ENCODE measurements at regions not wholly inside any gene's neighbourhood (a gene's known extent, or its start where the extent isn't known, plus 50 kb on each side); places are given as distances from the start of the nearest gene placed in this dataset.

DNA sequence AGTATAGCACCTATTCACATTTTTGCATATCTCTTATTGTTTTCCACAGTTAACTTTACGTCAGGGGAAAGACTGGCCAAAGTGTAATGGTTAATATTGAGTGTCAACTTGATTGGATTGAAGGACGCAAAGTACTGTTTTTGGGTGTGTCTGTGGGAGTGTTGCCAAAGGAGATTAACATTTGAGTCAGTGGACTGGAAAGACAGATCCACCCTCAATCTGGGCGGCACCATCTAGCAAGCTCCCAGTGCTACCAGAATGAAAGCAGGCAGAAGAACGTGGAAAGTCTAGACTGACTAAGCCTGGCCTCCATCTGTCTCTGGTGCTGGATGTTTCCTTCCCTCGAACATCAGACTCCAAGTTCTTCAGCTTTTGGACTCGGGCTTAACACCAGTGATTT is 1900.7 kb upstream of the RAG2 start:
- ChIA-PET POLR2A (no interaction called here), CTCF (no interaction called here)
- H3K4me3 Mint-ChIP-seq: no peak overlapping the region
- peaks cover 46% of the 10 kb centered on the region for H3K36me3 Mint-ChIP-seq
- TF ChIP-seq, protein P1, sequence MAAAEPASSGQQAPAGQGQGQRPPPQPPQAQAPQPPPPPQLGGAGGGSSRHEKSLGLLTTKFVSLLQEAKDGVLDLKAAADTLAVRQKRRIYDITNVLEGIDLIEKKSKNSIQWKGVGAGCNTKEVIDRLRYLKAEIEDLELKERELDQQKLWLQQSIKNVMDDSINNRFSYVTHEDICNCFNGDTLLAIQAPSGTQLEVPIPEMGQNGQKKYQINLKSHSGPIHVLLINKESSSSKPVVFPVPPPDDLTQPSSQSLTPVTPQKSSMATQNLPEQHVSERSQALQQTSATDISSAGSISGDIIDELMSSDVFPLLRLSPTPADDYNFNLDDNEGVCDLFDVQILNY (CRISPR knock-in tag; IDR thresholded peaks at IDR 0.05): no peak
- TF ChIP-seq, protein P2, sequence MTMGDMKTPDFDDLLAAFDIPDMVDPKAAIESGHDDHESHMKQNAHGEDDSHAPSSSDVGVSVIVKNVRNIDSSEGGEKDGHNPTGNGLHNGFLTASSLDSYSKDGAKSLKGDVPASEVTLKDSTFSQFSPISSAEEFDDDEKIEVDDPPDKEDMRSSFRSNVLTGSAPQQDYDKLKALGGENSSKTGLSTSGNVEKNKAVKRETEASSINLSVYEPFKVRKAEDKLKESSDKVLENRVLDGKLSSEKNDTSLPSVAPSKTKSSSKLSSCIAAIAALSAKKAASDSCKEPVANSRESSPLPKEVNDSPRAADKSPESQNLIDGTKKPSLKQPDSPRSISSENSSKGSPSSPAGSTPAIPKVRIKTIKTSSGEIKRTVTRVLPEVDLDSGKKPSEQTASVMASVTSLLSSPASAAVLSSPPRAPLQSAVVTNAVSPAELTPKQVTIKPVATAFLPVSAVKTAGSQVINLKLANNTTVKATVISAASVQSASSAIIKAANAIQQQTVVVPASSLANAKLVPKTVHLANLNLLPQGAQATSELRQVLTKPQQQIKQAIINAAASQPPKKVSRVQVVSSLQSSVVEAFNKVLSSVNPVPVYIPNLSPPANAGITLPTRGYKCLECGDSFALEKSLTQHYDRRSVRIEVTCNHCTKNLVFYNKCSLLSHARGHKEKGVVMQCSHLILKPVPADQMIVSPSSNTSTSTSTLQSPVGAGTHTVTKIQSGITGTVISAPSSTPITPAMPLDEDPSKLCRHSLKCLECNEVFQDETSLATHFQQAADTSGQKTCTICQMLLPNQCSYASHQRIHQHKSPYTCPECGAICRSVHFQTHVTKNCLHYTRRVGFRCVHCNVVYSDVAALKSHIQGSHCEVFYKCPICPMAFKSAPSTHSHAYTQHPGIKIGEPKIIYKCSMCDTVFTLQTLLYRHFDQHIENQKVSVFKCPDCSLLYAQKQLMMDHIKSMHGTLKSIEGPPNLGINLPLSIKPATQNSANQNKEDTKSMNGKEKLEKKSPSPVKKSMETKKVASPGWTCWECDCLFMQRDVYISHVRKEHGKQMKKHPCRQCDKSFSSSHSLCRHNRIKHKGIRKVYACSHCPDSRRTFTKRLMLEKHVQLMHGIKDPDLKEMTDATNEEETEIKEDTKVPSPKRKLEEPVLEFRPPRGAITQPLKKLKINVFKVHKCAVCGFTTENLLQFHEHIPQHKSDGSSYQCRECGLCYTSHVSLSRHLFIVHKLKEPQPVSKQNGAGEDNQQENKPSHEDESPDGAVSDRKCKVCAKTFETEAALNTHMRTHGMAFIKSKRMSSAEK (CRISPR knock-in tag; IDR thresholded peaks at IDR 0.05; ENCODE audit: borderline replicate concordance): no peak
- TF ChIP-seq OVOL2 (CRISPR knock-in tag; IDR thresholded peaks at IDR 0.05; ENCODE audit: borderline replicate concordance): no peak
- TF ChIP-seq, protein P3, sequence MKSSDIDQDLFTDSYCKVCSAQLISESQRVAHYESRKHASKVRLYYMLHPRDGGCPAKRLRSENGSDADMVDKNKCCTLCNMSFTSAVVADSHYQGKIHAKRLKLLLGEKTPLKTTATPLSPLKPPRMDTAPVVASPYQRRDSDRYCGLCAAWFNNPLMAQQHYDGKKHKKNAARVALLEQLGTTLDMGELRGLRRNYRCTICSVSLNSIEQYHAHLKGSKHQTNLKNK (CRISPR knock-in tag; IDR thresholded peaks at IDR 0.05): no peak
- no peak for TF ChIP-seq ETV6 (CRISPR knock-in tag; IDR thresholded peaks at IDR 0.05)
- TF ChIP-seq IRF2 (CRISPR knock-in tag; IDR thresholded peaks at IDR 0.05; ENCODE audit: borderline replicate concordance, low read depth): no peak
- TF ChIP-seq, protein P4, sequence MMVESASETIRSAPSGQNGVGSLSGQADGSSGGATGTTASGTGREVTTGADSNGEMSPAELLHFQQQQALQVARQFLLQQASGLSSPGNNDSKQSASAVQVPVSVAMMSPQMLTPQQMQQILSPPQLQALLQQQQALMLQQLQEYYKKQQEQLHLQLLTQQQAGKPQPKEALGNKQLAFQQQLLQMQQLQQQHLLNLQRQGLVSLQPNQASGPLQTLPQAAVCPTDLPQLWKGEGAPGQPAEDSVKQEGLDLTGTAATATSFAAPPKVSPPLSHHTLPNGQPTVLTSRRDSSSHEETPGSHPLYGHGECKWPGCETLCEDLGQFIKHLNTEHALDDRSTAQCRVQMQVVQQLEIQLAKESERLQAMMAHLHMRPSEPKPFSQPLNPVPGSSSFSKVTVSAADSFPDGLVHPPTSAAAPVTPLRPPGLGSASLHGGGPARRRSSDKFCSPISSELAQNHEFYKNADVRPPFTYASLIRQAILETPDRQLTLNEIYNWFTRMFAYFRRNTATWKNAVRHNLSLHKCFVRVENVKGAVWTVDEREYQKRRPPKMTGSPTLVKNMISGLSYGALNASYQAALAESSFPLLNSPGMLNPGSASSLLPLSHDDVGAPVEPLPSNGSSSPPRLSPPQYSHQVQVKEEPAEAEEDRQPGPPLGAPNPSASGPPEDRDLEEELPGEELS (CRISPR knock-in tag; IDR thresholded peaks at IDR 0.05): no peak
- TF ChIP-seq FOXJ3 (CRISPR knock-in tag; IDR thresholded peaks at IDR 0.05; ENCODE audit: borderline replicate concordance): no peak
- no peak for TF ChIP-seq TEAD4 (CRISPR knock-in tag; IDR thresholded peaks at IDR 0.05)
- TF ChIP-seq, protein P5, sequence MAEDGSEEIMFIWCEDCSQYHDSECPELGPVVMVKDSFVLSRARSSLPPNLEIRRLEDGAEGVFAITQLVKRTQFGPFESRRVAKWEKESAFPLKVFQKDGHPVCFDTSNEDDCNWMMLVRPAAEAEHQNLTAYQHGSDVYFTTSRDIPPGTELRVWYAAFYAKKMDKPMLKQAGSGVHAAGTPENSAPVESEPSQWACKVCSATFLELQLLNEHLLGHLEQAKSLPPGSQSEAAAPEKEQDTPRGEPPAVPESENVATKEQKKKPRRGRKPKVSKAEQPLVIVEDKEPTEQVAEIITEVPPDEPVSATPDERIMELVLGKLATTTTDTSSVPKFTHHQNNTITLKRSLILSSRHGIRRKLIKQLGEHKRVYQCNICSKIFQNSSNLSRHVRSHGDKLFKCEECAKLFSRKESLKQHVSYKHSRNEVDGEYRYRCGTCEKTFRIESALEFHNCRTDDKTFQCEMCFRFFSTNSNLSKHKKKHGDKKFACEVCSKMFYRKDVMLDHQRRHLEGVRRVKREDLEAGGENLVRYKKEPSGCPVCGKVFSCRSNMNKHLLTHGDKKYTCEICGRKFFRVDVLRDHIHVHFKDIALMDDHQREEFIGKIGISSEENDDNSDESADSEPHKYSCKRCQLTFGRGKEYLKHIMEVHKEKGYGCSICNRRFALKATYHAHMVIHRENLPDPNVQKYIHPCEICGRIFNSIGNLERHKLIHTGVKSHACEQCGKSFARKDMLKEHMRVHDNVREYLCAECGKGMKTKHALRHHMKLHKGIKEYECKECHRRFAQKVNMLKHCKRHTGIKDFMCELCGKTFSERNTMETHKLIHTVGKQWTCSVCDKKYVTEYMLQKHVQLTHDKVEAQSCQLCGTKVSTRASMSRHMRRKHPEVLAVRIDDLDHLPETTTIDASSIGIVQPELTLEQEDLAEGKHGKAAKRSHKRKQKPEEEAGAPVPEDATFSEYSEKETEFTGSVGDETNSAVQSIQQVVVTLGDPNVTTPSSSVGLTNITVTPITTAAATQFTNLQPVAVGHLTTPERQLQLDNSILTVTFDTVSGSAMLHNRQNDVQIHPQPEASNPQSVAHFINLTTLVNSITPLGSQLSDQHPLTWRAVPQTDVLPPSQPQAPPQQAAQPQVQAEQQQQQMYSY (CRISPR knock-in tag; IDR thresholded peaks at IDR 0.05): no peak
- TF ChIP-seq GRHL2 (CRISPR knock-in tag; IDR thresholded peaks at IDR 0.05; ENCODE audit: insufficient replicate concordance, severe bottlenecking): no peak
- TF ChIP-seq JUN (CRISPR knock-in tag; IDR thresholded peaks at IDR 0.05): no peak
- TF ChIP-seq, protein P6, sequence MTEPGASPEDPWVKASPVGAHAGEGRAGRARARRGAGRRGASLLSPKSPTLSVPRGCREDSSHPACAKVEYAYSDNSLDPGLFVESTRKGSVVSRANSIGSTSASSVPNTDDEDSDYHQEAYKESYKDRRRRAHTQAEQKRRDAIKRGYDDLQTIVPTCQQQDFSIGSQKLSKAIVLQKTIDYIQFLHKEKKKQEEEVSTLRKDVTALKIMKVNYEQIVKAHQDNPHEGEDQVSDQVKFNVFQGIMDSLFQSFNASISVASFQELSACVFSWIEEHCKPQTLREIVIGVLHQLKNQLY (CRISPR knock-in tag; IDR thresholded peaks at IDR 0.05): no peak
- no peak for TF ChIP-seq NFYB (CRISPR knock-in tag; conservative IDR thresholded peaks at IDR 0.05; ENCODE audit: low read depth)
- TF ChIP-seq ZNF396 (CRISPR knock-in tag; IDR thresholded peaks at IDR 0.05; ENCODE audit: borderline replicate concordance): no peak
- no peak for TF ChIP-seq ZNF671 (CRISPR knock-in tag; IDR thresholded peaks at IDR 0.05)
- TF ChIP-seq, protein P7, sequence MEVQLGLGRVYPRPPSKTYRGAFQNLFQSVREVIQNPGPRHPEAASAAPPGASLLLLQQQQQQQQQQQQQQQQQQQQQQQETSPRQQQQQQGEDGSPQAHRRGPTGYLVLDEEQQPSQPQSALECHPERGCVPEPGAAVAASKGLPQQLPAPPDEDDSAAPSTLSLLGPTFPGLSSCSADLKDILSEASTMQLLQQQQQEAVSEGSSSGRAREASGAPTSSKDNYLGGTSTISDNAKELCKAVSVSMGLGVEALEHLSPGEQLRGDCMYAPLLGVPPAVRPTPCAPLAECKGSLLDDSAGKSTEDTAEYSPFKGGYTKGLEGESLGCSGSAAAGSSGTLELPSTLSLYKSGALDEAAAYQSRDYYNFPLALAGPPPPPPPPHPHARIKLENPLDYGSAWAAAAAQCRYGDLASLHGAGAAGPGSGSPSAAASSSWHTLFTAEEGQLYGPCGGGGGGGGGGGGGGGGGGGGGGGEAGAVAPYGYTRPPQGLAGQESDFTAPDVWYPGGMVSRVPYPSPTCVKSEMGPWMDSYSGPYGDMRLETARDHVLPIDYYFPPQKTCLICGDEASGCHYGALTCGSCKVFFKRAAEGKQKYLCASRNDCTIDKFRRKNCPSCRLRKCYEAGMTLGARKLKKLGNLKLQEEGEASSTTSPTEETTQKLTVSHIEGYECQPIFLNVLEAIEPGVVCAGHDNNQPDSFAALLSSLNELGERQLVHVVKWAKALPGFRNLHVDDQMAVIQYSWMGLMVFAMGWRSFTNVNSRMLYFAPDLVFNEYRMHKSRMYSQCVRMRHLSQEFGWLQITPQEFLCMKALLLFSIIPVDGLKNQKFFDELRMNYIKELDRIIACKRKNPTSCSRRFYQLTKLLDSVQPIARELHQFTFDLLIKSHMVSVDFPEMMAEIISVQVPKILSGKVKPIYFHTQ (CRISPR knock-in tag; IDR thresholded peaks at IDR 0.05): no peak
- TF ChIP-seq, protein P8, sequence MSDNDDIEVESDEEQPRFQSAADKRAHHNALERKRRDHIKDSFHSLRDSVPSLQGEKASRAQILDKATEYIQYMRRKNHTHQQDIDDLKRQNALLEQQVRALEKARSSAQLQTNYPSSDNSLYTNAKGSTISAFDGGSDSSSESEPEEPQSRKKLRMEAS (CRISPR knock-in tag; IDR thresholded peaks at IDR 0.05): no peak
- TF ChIP-seq, protein P9, sequence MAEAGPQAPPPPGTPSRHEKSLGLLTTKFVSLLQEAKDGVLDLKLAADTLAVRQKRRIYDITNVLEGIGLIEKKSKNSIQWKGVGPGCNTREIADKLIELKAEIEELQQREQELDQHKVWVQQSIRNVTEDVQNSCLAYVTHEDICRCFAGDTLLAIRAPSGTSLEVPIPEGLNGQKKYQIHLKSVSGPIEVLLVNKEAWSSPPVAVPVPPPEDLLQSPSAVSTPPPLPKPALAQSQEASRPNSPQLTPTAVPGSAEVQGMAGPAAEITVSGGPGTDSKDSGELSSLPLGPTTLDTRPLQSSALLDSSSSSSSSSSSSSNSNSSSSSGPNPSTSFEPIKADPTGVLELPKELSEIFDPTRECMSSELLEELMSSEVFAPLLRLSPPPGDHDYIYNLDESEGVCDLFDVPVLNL (CRISPR knock-in tag; IDR thresholded peaks at IDR 0.05; ENCODE audit: borderline replicate concordance, low read depth): no peak
- ATAC-seq: no peak
- H3K4me1 Mint-ChIP-seq: no peaks in the 10 kb centered on the region
- DNase-seq (ENCODE audit: low spot score): no peak
- H3K9me3 Mint-ChIP-seq: peaks cover 68% of the 10 kb centered on the region
- H3K27ac Mint-ChIP-seq: no peak overlapping the region
- peaks cover 6% of the 10 kb centered on the region for H3K27me3 Mint-ChIP-seq (ENCODE audit: low read depth)

Measured in WTC11 (cell line).